HepG2 (cell line): ENCODE measurements at regions not wholly inside any gene's neighbourhood (a gene's known extent, or its start where the extent isn't known, plus 50 kb on each side); places are given as distances from the start of the nearest gene placed in this dataset.

ENCODE experiments used
- HOXA5 ChIP-seq: sonication (generic); formaldehyde crosslinking; IDR thresholded peaks from 2 replicates; pipeline ENCODE4 v1.4.0; 2020; ENCODE audit warnings: missing genetic modification reagents
- NKX3-1 ChIP-seq: sonication (generic); formaldehyde crosslinking; IDR thresholded peaks from 2 replicates; pipeline ENCODE4 v1.5.0; 2020; ENCODE audit warnings: missing genetic modification reagents
- SOX13 ChIP-seq, 3 experiments: fragments of 450-650 bp in 1 of 3; sonication (generic) in 1 of 3; formaldehyde crosslinking in 1 of 3; IDR thresholded peaks in 2 of 3; conservative IDR thresholded peaks in 1 of 3; 2 replicates each; pipeline versions ENCODE4 v1.5.0 to v1.6.1; 2016 to 2020; ENCODE audit warnings: antibody characterized with exemption in 1 of 3, mild to moderate bottlenecking in 1 of 3, missing compliant biosample characterization in 1 of 3, missing genetic modification reagents in 1 of 3, moderate library complexity in 1 of 3
- ZNF230 ChIP-seq: sonication (generic); formaldehyde crosslinking; IDR thresholded peaks from 2 replicates; pipeline ENCODE4 v1.4.0; 2020; ENCODE audit warnings: mild to moderate bottlenecking, missing genetic modification reagents
- TF ChIP-seq, protein P1 (sequence below): sonication (generic); formaldehyde crosslinking; IDR thresholded peaks from 2 replicates; pipeline ENCODE4 v1.5.1; 2020; ENCODE audit warnings: mild to moderate bottlenecking, missing genetic modification reagents
- TF ChIP-seq, protein P2 (sequence below), 2 experiments: IDR thresholded peaks; 2 replicates each; pipeline ENCODE4 v1.6.1; 2011 to 2012; ENCODE audit warnings: low read length in 2 of 2, borderline replicate concordance in 1 of 2, low read depth in 1 of 2, mild to moderate bottlenecking in 1 of 2, moderate library complexity in 1 of 2

DNA sequence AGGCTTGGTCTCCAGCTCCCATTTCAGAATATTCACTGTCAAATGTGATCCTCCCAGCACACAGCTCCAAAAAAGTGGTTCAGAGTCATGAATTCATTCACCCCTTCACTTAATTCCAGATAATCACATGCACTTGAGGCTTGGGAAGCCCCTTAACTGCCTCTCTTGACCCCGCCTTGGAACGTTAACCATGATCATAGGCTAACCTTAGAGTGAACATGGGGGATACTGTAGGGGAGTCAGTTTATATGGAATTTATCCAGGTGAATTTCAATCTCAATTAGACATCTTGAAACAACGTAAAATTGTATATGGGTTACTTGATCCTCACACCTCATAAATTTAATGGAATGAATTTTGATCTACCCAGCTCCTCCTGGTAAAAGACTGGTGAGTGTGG is 346.8 kb upstream of the ARID1B start (continued):
- TF ChIP-seq, protein P1, sequence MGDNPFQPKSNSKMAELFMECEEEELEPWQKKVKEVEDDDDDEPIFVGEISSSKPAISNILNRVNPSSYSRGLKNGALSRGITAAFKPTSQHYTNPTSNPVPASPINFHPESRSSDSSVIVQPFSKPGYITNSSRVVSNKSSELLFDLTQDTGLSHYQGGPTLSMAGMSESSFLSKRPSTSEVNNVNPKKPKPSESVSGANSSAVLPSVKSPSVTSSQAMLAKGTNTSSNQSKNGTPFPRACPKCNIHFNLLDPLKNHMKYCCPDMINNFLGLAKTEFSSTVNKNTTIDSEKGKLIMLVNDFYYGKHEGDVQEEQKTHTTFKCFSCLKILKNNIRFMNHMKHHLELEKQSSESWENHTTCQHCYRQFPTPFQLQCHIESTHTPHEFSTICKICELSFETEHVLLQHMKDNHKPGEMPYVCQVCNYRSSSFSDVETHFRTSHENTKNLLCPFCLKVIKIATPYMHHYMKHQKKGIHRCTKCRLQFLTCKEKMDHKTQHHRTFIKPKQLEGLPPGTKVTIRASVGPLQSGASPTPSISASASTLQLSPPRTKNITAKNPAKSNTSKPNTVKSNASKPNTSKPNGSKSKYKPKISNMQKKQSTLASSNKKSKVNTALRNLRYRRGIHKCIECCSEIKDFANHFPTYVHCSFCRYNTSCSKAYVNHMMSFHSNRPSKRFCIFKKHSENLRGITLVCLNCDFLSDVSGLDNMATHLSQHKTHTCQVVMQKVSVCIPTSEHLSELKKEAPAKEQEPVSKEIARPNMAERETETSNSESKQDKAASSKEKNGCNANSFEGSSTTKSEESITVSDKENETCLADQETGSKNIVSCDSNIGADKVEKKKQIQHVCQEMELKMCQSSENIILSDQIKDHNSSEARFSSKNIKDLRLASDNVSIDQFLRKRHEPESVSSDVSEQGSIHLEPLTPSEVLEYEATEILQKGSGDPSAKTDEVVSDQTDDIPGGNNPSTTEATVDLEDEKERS: no peak
- TF ChIP-seq NKX3-1 (no peak), HOXA5 (CRISPR knock-in tag) (no peak), SOX13 (IDR thresholded peaks at IDR 0.05) (no peak), SOX13 (CRISPR knock-in tag; conservative IDR thresholded peaks at IDR 0.05 in 1 of 2, IDR thresholded peaks at IDR 0.05 in 1 of 2) (no peak), ZNF230 (CRISPR knock-in tag) (no peak)
- TF ChIP-seq, protein P2, sequence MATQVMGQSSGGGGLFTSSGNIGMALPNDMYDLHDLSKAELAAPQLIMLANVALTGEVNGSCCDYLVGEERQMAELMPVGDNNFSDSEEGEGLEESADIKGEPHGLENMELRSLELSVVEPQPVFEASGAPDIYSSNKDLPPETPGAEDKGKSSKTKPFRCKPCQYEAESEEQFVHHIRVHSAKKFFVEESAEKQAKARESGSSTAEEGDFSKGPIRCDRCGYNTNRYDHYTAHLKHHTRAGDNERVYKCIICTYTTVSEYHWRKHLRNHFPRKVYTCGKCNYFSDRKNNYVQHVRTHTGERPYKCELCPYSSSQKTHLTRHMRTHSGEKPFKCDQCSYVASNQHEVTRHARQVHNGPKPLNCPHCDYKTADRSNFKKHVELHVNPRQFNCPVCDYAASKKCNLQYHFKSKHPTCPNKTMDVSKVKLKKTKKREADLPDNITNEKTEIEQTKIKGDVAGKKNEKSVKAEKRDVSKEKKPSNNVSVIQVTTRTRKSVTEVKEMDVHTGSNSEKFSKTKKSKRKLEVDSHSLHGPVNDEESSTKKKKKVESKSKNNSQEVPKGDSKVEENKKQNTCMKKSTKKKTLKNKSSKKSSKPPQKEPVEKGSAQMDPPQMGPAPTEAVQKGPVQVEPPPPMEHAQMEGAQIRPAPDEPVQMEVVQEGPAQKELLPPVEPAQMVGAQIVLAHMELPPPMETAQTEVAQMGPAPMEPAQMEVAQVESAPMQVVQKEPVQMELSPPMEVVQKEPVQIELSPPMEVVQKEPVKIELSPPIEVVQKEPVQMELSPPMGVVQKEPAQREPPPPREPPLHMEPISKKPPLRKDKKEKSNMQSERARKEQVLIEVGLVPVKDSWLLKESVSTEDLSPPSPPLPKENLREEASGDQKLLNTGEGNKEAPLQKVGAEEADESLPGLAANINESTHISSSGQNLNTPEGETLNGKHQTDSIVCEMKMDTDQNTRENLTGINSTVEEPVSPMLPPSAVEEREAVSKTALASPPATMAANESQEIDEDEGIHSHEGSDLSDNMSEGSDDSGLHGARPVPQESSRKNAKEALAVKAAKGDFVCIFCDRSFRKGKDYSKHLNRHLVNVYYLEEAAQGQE (IDR thresholded peaks at IDR 0.05; ENCODE audit: borderline replicate concordance in 1 of 2, low read depth in 1 of 2, low read length in 2 of 2): no peak
